Pulmonary artery endothelial cell (primary cell): ENCODE measurements at regions not wholly inside any gene's neighbourhood (a gene's known extent, or its start where the extent isn't known, plus 50 kb on each side); places are given as distances from the start of the nearest gene placed in this dataset.

ENCODE experiments used
- DNase-seq: peaks from one replicate; pipeline ENCODE4 v3.0.0-alpha.2; 2011; ENCODE audit warnings: low read depth, low spot score

DNA sequence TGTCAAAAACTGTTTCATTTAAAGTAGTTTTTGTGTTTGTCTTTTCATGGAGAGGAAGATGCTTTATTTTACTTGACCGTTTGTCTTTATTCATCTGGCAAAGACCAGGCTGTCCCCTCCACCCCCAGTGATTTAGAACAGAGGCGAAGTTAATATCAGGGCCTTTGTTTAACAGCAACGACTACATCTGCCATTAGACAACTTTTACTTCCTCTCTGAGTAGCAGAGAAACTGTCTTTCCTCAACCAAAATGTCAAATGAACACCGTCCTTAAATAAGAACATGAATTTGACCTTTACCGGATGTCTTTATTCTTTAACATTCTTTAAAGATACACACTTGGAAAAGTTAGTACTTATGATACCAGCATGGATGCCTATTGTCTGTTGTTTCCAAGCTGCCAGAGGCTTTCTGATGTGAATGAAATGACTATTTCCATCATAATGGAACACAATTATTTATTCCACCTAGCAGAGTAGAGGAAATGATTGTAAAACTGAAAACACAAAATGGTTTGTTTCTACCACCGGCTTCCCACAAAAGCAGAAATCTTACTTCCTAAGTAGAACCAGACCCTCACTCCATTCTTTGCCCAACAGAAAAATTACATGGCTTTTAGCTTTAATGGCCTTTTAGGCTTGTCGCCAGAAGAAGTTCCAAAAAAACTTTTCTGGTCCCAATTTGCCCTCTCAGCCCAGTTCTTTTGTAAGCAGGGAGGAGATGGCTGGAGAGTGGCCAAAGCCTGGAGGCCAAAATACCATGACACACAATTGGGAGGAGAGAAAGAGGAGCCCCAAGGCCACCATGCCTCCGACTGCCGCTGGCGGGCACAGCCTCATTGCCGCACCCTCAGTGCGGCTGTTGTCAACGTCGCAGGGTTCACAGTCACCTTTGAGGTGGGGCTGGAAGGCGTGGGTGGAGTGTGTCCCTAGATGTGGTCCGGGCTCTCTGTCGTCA is 168.5 kb downstream of the TEX36 start:
- no peak for DNase-seq

DNA sequence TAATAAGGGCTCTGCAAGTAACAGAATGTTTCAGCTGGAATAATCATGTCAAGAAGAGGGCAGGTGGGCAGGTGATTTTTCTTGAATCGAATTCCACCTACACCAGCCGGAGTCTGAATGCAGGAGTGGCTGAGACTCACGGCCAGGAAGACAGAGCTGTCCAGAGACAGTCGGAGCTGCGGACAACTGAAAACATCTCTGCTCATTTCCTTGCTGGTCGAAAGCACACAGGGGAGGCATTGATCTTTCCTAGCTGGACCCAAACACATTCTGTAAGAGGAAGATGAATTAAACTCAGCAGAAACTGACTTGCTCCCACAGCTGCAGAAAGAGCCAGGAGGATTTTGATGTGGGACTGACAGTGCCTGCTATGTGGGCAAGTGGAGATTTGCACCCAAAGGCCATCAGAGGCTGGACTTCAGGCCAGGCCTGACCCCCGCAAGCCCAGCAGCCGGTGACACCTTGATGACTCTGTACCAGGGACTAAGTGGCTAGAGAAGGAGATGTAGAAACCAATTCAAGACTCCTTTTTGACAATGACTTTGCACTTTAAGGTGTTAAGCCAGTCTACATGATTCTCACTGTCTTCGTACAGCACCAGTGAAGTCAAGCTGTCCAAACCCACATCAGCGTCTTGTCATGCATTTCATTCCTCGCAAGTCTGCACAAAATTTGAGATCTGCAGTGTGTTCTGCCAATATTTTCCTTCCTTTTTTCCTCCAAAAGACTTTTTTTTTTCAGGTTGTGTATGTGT is 169.4 kb downstream of the TEX36 start:
- DNase-seq = no peak

DNA sequence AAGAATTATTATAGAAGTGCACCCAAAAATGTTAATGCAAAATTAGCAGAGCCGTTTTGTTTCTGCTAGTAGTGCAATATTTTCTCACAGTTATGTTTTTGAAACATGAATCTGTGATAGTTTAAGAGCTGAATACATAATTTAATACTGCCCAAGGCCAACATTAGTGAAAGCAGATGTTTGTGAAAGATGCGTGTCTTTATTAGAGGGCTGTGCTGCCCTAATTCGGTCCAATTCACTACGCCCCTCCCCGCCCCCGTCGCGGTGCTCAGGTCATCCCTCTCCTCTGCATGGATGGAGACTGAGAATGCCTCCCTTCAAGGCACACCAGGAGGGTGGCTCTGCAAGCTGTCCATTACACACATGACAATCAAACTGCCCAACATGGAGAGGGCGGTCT is 172.0 kb downstream of the TEX36 start:
- DNase-seq = no peak

GRCh38 chr10:125505648-125506047 is 177.3 kb downstream of the TEX36 start:
- no peak for DNase-seq

- no peak for DNase-seq
Measured at GRCh38 chr10:125502276-125502675, 180.7 kb downstream of the TEX36 start.

GRCh38 chr10:125495386-125495785 is 187.6 kb downstream of the TEX36 start:
- DNase-seq = no peak

DNA sequence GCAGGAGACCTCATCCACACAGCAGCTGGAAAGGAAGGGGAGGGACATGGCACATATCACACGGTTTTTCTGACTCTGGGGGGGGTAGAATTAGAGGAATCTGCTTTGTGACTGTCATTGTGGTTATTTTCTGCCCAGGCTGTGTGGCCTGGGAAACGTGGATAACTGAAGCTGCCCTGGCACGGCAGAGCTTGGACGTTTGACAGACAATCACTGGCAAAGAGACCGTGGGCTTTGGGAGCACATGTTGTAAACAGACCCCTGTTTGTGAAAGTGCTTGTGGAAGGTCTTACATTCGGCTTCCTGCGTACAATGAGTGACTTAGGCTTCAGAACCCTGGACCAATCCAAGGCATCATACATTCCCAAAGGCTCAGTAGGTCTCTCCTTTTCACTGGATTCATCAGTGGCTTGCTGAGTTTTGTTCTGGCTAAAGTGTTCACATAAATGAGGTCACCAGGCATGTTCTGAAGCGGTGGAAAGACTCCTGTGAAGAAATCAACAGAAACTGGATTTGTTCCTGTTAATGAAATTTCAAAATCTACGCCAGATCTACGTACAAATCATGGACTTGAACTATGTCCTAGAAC is 188.2 kb downstream of the TEX36 start:
- no peak for DNase-seq

DNA sequence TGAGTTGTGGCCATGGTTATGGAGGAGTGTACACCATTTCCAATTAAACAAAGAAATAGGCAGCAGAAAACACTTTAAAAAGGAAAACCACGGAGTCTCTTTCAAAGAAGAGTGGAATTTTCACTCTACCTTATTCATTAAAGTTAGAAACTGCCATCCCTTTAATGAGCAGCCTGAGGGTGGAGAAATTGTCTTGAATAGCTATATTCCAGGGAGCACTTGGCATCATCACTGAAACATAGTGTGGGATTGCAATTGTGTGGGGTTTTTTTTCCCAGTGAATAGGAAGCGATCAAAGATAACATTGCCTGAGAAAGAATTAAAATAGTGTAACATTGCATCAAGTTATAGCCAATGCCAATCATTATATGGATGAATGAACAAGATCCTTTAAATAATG is 191.6 kb downstream of the TEX36 start:
- no peak for DNase-seq

DNA sequence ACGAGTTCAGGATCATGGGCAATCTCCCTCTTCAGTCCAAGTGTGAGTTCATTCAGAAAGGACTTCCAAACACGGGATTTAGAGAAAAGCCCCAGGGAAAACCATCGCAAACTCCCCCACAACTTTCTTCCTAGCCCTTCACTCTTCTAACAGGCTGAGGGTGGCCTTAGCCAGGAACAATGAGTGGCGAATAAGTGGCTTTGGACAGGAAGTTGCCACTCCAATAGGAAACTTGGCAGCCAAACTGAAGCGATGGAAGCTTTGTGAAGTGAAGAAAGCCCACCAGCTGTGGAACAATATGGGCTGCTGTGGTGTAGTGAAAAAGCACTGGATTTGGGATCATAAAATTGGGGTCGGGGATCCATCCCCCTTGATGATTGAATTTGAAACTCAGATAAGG is 193.2 kb downstream of the TEX36 start:
- DNase-seq = no peak

DNA sequence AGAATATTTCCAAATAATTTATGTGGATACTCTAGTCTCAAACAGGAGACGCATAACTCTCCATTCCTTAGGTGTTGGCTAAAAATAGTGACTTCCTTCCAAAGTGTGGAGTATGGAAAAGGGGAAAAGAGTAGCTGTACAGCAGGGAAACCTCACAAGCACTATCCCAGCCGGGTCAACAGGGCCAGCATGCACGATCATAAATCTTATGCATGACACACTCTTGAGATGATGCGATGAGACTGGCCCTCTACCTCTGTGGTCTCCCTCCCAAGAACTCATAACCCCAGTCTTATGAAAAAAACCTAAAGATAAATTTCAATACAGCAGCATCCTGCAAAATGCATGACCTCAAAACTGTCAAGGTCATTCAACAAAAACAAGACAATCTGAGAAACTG is 197.3 kb downstream of the TEX36 start:
- no peak for DNase-seq

DNA sequence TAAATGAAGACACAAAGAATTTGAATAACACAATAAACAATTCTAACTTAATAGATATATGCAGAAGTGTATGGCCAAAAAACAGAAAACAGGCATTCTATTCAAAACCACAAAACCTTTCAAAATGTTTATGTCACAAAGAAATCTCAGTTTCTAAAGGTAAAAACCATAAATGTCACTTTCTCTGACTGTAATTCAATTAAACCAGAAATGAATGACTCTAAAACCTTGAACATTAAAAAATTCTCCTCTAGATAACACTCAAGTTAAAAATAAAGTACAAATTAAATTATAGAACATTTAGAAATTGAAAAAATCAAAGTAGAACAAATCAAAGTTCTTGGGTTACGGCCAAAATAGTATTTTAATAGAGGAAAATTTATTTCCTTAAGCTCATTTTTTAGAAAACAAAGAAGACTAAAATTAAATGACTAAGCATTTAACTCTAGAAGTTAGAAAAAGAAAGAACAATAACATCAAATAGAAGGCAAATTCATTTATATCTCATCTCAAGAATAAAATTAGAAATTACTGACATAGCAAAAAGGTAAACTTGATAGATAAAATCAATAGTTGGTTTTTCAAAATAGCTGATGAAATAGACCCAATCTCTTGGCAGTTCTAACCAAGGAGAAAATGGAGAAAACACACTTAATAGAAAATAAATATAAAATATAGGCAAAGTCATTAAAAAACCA is 198.8 kb downstream of the TEX36 start:
- DNase-seq = no peak

DNA sequence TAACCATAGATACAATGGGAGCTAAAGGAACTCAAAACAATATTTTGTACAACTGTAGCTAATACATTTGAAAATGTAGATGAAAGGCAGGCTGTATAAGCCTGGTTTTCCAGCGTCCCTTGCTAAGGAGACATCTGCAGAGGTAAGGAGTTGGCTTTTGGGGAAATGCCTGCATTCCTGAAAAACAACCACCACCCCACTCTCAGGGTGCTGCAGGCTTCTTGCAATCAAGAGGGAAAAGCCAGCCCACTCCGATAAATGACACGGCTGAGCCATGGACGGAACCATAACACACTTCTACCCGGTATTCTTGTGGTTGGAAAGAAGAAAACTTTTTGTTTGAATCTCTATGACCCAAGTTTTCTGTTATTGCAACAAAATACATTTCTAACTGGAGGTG is 200.3 kb downstream of the TEX36 start:
- DNase-seq = no peak

GRCh38 chr10:125482108-125482507 is 200.9 kb downstream of the TEX36 start:
- no peak for DNase-seq

DNA sequence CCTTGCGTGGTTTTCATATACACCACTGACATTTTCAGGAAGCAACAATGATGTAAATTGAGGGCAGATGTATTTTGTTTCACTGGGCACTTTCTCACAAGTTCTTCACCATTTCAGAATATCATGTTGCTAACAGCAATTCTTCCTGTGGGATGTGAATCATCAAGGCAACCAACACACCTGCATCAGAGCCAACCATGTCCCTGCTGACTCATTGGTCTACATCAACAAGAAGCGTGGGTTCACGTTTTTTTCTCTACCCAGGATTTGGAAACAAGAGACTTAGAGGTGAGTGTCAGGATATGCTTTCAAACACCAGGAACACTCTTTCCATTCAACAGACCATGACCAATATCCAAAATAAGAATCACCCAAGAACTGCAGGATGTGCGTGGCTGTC is 203.9 kb downstream of the TEX36 start:
- no peak for DNase-seq

DNA sequence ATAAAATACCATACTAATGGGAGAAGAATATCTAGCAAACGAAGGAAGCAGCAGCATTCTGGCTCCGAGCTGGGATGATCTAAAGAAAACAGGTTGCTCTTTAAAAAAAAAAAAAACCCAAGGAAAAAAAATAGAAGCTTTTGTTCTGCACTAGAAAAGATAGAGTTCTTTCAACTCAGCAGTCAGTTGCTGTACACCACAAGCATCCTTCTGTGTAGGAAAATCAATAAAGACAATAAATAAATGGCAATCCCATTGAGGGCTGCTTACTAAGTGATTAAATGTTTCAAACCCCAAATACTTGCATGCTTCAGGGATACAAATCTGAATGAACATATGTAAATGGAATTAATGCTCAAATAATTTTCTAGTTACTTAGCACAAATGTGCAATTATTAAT is 207.1 kb downstream of the TEX36 start:
- no peak for DNase-seq

- no peak for DNase-seq
Measured at GRCh38 chr10:125473143-125473793, 209.7 kb downstream of the TEX36 start.

DNA sequence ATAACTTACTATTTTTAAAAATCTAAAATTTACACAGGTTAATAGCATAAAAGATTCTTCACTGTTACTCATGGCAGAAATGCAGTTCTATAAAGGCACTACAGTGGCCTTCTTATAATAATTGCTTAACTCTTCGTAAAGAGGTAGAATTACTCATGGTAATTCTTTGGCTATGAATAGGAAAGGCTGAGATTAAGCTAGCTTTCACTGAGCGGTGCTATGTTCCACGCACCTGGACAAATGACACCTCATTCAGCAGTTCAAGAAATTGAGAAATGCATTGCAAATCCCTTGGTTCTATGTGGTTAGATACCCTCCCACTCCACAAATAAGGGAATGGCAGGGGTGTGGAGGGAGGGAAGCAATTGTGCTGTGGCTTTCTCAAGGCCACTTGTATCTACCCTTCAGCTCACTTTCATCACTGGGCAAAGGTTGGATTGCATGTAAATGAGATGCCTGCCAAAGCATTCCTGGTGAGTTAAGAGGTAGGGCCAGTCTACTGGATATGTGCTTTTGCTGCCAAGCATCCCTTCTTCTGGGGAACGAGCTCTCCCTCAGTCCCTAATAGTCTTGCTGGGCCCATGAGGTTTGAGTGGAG is 210.9 kb downstream of the TEX36 start:
- no peak for DNase-seq

DNA sequence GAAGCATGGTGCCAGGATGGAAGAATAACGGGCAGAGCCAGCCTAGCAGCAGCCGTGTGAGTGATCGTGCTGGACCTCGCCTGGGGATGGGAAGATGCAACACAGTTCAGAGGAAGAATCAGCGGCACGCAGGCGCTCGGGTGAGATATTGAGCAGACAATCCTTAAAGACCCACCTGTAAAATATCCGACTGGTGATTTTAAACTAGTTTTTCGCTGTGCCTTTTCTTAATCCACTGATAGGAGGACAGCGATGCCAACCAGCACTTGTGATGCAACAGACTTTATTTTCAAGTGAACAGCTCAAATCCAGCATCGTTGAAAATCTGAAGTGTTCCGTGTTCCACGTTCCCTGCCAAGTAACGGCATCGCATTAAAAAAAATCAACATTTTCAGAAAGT is 214.7 kb downstream of the TEX36 start:
- no peak for DNase-seq

DNA sequence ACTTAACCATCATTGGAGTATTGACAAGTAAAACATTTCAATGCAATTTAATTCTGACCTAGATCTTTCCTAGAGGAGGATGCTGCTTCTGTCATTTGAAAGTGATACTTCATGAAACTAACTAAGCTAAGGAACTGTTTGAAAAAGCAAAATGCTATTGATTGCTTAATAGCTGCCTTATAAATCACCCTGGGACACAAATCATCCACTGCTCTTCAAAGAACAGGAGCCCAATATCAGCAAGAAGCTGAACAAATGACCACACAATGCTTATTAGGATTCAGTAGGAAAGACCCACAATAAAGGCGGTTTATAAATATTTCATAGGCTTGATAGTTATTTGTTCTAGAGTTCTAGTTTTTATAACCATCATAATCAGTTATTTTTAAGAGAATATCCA is 216.3 kb downstream of the TEX36 start:
- no peak for DNase-seq

GRCh38 chr10:125462845-125463244 is 220.1 kb downstream of the TEX36 start:
- no peak for DNase-seq

GRCh38 chr10:125460326-125460725 is 222.6 kb downstream of the TEX36 start:
- DNase-seq = no peak
